CD4-positive, CD25-positive, alpha-beta regulatory T cell (primary cell): ENCODE measurements at regions not wholly inside any gene's neighbourhood (a gene's known extent, or its start where the extent isn't known, plus 50 kb on each side); places are given as distances from the start of the nearest gene placed in this dataset.
A peak's percentile ranks its signal among the peaks of the same experiment; 100 is the strongest.
"Not testable (repeated sequence)": the region's sequence is repeated elsewhere in the genome, so short reads cannot be mapped to it uniquely, and the experiment has no call there.

Experiments used
- ATAC-seq, 2 donors: fragments of 150-1000 bp; cut with Tn5 transposase; one replicate each; pipeline ENCODE4 v1.10.0; 2021; ENCODE audit warnings: low read depth in 2 of 2, moderate number of reproducible peaks in 2 of 2, moderate library complexity in 1 of 2
- DNase-seq, 3 donors: peaks; one replicate each; pipeline versions ENCODE4 v3.0.0 to v3.0.0-alpha.2; 2012 to 2022; ENCODE audit warnings: mixed read lengths in 1 of 3
- H3K27ac ChIP-seq: one replicate; pipeline ENCODE4 v1.7.0; 2013; ENCODE audit warnings: mild to moderate bottlenecking, low read length; ENCODE audit not compliant: insufficient read depth, poor library complexity, severe bottlenecking
- H3K27me3 ChIP-seq: one replicate; pipeline ENCODE4 v1.7.0; 2013; ENCODE audit warnings: low read length; ENCODE audit not compliant: control insufficient read depth, insufficient read depth
- H3K36me3 ChIP-seq: one replicate; pipeline ENCODE4 v1.7.0; 2013; ENCODE audit warnings: mild to moderate bottlenecking, low read length, moderate library complexity; ENCODE audit not compliant: control insufficient read depth, insufficient read depth
- H3K4me1 ChIP-seq: 2 replicates; pipeline ENCODE4 v1.7.0; 2013; ENCODE audit warnings: mild to moderate bottlenecking, low read length; ENCODE audit not compliant: insufficient read depth, control insufficient read depth, poor library complexity, severe bottlenecking
- H3K4me3 ChIP-seq: one replicate; pipeline ENCODE4 v1.7.0; 2013; ENCODE audit warnings: low read depth, mild to moderate bottlenecking, low read length, moderate library complexity
- H3K9me3 ChIP-seq, 2 experiments: 1 replicate in 1 of 2; 2 replicates in 1 of 2; pipeline ENCODE4 v1.7.0; 2013; ENCODE audit warnings: low read length in 2 of 2, mild to moderate bottlenecking in 1 of 2, moderate library complexity in 1 of 2; ENCODE audit not compliant: control insufficient read depth in 2 of 2
- H3K27ac Mint-ChIP-seq, 3 donors: one replicate each; pipeline ENCODE4 v1.8.0; 2020 to 2022; ENCODE audit warnings: mild to moderate bottlenecking in 3 of 3, mixed read lengths in 3 of 3, moderate library complexity in 2 of 3
- H3K27me3 Mint-ChIP-seq: one replicate; pipeline ENCODE4 v1.8.0; 2022; ENCODE audit warnings: mild to moderate bottlenecking, mixed read lengths
- H3K36me3 Mint-ChIP-seq: one replicate; pipeline ENCODE4 v1.8.0; 2020; ENCODE audit warnings: mixed read lengths
- H3K4me1 Mint-ChIP-seq, 4 donors: one replicate each; pipeline ENCODE4 v1.8.0; 2020 to 2022; ENCODE audit warnings: mixed read lengths in 4 of 4, mild to moderate bottlenecking in 1 of 4
- H3K4me3 Mint-ChIP-seq, 4 donors: one replicate each; pipeline ENCODE4 v1.8.0; 2020 to 2022; ENCODE audit warnings: mild to moderate bottlenecking in 4 of 4, mixed read lengths in 4 of 4, moderate library complexity in 3 of 4
- H3K9me3 Mint-ChIP-seq, 7 donors: one replicate each; pipeline ENCODE4 v1.8.0; 2020 to 2022; ENCODE audit warnings: mixed read lengths in 7 of 7, mild to moderate bottlenecking in 3 of 7, moderate library complexity in 2 of 7

- ATAC-seq = no peak
- no peak overlapping the region for H3K4me3 ChIP-seq
- Mint-ChIP-seq H3K36me3 (no peaks in the 10 kb centered on the region), H3K27me3 (peaks cover 8% of the 10 kb centered on the region), H3K4me1 (peaks cover 0 to 2% (median 0%) of the 10 kb centered on the region in 4 donors), H3K4me3 (no peak overlapping the region), H3K9me3 (peaks cover 0 to 4% (median 0%) of the 10 kb centered on the region in 7 donors), H3K27ac (no peak overlapping the region)
- no peaks in the 10 kb centered on the region for H3K9me3 ChIP-seq
- no peak overlapping the region for H3K27ac ChIP-seq
- H3K4me1 ChIP-seq = no peaks in the 10 kb centered on the region
- no peak for DNase-seq
- H3K36me3 ChIP-seq = no peaks in the 10 kb centered on the region
- peaks cover 2% of the 10 kb centered on the region for H3K27me3 ChIP-seq
Observed at GRCh38 chr3:67064105-67064504, 66.0 kb downstream of the KBTBD8 start.

- no peak overlapping the region for H3K4me3 Mint-ChIP-seq
- DNase-seq (no peak), ATAC-seq (no peak)
- peaks cover 0 to 3% (median 0%) of the 10 kb centered on the region in 7 donors for H3K9me3 Mint-ChIP-seq
- H3K36me3 Mint-ChIP-seq = no peaks in the 10 kb centered on the region
- Histone ChIP-seq H3K4me1 (no peaks in the 10 kb centered on the region), H3K27ac (no peak overlapping the region), H3K9me3 (no peaks in the 10 kb centered on the region), H3K36me3 (no peaks in the 10 kb centered on the region), H3K27me3 (no peaks in the 10 kb centered on the region), H3K4me3 (no peak overlapping the region)
- H3K27ac Mint-ChIP-seq = no peak overlapping the region
- H3K4me1 Mint-ChIP-seq = peaks cover 0 to 2% (median 0%) of the 10 kb centered on the region in 4 donors
- H3K27me3 Mint-ChIP-seq = peaks cover 8% of the 10 kb centered on the region
Observed at GRCh38 chr3:67067251-67067650, 69.1 kb downstream of the KBTBD8 start.

GRCh38 chr3:67072640-67073039, 74.5 kb downstream of the KBTBD8 start:
- H3K4me3 ChIP-seq, H3K4me3 Mint-ChIP-seq, H3K9me3 ChIP-seq, H3K36me3 Mint-ChIP-seq, H3K27ac ChIP-seq, H3K4me1 ChIP-seq, H3K27me3 Mint-ChIP-seq, DNase-seq, H3K27me3 ChIP-seq, H3K9me3 Mint-ChIP-seq, H3K36me3 ChIP-seq, ATAC-seq, H3K27ac Mint-ChIP-seq: not testable (repeated sequence)
- peaks cover 0 to 21% (median 12%) of the 10 kb centered on the region in 4 donors for H3K4me1 Mint-ChIP-seq

GRCh38 chr3:67073812-67074211, 75.7 kb downstream of the KBTBD8 start:
- H3K4me1 Mint-ChIP-seq = peaks cover 0 to 21% (median 12%) of the 10 kb centered on the region in 4 donors
- Histone ChIP-seq H3K9me3 (no peaks in the 10 kb centered on the region), H3K27ac (no peak overlapping the region), H3K27me3 (no peaks in the 10 kb centered on the region), H3K36me3 (no peaks in the 10 kb centered on the region), H3K4me1 (no peaks in the 10 kb centered on the region), H3K4me3 (no peak overlapping the region)
- H3K27ac Mint-ChIP-seq = no peak overlapping the region
- peaks cover 0 to 4% (median 0%) of the 10 kb centered on the region in 7 donors for H3K9me3 Mint-ChIP-seq
- peaks cover 4% of the 10 kb centered on the region for H3K27me3 Mint-ChIP-seq
- H3K4me3 Mint-ChIP-seq = no peak overlapping the region
- DNase-seq (no peak), ATAC-seq (no peak)
- H3K36me3 Mint-ChIP-seq = no peaks in the 10 kb centered on the region

- peaks cover 0 to 4% (median 0%) of the 10 kb centered on the region in 7 donors for H3K9me3 Mint-ChIP-seq
- no peak overlapping the region for H3K4me3 Mint-ChIP-seq
- peaks cover 4% of the 10 kb centered on the region for H3K27me3 Mint-ChIP-seq
- H3K4me1 Mint-ChIP-seq = peaks cover 0 to 26% (median 12%) of the 10 kb centered on the region in 4 donors
- Histone ChIP-seq H3K27ac (no peak overlapping the region), H3K4me3 (no peak overlapping the region), H3K36me3 (no peaks in the 10 kb centered on the region), H3K27me3 (no peaks in the 10 kb centered on the region), H3K9me3 (no peaks in the 10 kb centered on the region), H3K4me1 (no peaks in the 10 kb centered on the region)
- H3K36me3 Mint-ChIP-seq = no peaks in the 10 kb centered on the region
- DNase-seq (no peak), ATAC-seq (no peak)
- H3K27ac Mint-ChIP-seq = no peak overlapping the region
Observed at GRCh38 chr3:67075295-67075694, 77.2 kb downstream of the KBTBD8 start.

- no peak overlapping the region for H3K4me3 ChIP-seq
- H3K9me3 ChIP-seq = no peaks in the 10 kb centered on the region
- no peak overlapping the region for H3K4me3 Mint-ChIP-seq
- H3K27me3 ChIP-seq = no peaks in the 10 kb centered on the region
- no peaks in the 10 kb centered on the region for H3K36me3 Mint-ChIP-seq
- no peak for DNase-seq
- peaks cover 0 to 4% (median 0%) of the 10 kb centered on the region in 7 donors for H3K9me3 Mint-ChIP-seq
- no peak overlapping the region for H3K27ac Mint-ChIP-seq
- ATAC-seq = no peak
- peaks cover 4% of the 10 kb centered on the region for H3K27me3 Mint-ChIP-seq
- no peak overlapping the region for H3K27ac ChIP-seq
- H3K36me3 ChIP-seq = no peaks in the 10 kb centered on the region
- peaks cover 0 to 26% (median 12%) of the 10 kb centered on the region in 4 donors for H3K4me1 Mint-ChIP-seq
- no peaks in the 10 kb centered on the region for H3K4me1 ChIP-seq
Observed at GRCh38 chr3:67076607-67077006, 78.5 kb downstream of the KBTBD8 start.

GRCh38 chr3:67077656-67078055, 79.5 kb downstream of the KBTBD8 start:
- Mint-ChIP-seq H3K4me3 (no peak overlapping the region), H3K27me3 (peaks cover 4% of the 10 kb centered on the region), H3K36me3 (peaks cover 4% of the 10 kb centered on the region), H3K4me1 (peaks cover 0 to 36% (median 14%) of the 10 kb centered on the region in 4 donors), H3K9me3 (peaks cover 0 to 8% (median 0%) of the 10 kb centered on the region in 7 donors), H3K27ac (no peak overlapping the region)
- Histone ChIP-seq H3K27me3 (no peaks in the 10 kb centered on the region), H3K9me3 (peaks cover 0 to 7% of the 10 kb centered on the region in 2 experiments), H3K4me3 (no peak overlapping the region), H3K36me3 (no peaks in the 10 kb centered on the region), H3K4me1 (peaks cover 3% of the 10 kb centered on the region), H3K27ac (no peak overlapping the region)
- no peak for DNase-seq
- no peak for ATAC-seq

GRCh38 chr3:67082533-67083024, 84.5 kb downstream of the KBTBD8 start:
- Histone ChIP-seq H3K27ac (peak overlapping the region; percentile 69), H3K9me3 (peaks cover 14 to 24% of the 10 kb centered on the region in 2 experiments), H3K4me3 (peak overlapping the region; percentile 63), H3K27me3 (no peaks in the 10 kb centered on the region), H3K36me3 (no peaks in the 10 kb centered on the region), H3K4me1 (peaks cover 15% of the 10 kb centered on the region)
- no peaks in the 10 kb centered on the region for H3K27me3 Mint-ChIP-seq
- H3K27ac Mint-ChIP-seq = peak overlapping the region; percentile 57 to 92 (median 84)
- peaks cover 12 to 37% (median 15%) of the 10 kb centered on the region in 4 donors for H3K4me1 Mint-ChIP-seq
- DNase-seq (no peak), ATAC-seq (no peak)
- peaks cover 14% of the 10 kb centered on the region for H3K36me3 Mint-ChIP-seq
- H3K4me3 Mint-ChIP-seq = peak overlapping the region in 3 of 4 donors; percentile 30 to 87 (median 81)
- peaks cover 1 to 42% (median 11%) of the 10 kb centered on the region in 7 donors for H3K9me3 Mint-ChIP-seq
